ENCODE measurements at regions not wholly inside any gene's neighbourhood (a gene's known extent, or its start where the extent isn't known, plus 50 kb on each side); places are given as distances from the start of the nearest gene placed in this dataset.
A peak's percentile ranks its signal among the peaks of the same experiment; 100 is the strongest.
"Not testable (repeated sequence)": the region's sequence is repeated elsewhere in the genome, so short reads cannot be mapped to it uniquely, and the experiment has no call there.

DNA sequence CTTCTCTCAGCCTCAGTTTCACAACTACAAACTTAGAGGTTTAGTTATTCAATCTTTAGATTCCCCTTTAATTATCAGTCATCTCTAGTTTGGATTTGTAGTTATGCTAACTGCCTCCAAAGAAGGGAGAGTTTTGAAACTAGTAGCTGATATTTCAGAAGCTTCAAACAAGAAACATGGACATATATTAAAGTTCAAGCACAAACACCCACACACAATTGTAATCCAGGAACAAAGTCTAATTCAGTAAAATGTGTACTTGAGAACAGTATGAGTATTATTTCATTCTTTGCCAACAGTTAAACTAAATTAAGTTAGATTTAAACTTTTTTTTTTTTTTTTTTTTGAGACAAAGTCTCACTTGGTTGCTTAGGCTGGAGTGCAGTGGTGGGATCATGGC, 71.2 kb upstream of the ABCA1 start:
- H3K4me1 Mint-ChIP-seq = no peaks in the 10 kb centered on the region
- H3K27ac Mint-ChIP-seq = no peak overlapping the region

DNA sequence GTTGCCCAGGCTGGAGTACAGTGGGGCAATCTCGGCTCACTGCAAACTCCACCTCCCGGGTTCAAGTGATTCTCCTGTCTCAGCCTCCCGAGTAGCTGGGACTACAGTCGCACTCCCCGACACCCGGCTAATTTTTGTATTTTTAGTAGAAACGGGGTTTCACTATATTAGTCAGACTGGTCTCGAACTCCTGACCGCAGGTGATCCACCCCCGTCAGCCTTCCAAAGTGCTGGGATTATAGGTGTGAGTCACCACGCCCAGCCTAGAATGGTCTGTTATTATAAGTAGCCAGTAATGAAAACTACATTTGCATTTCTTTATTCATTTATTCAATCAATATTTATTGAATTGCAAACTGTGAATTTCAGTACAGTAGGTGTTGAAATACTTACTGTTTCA, 72.6 kb upstream of the ABCA1 start:
- not testable (repeated sequence) for ATAC-seq (replicated peaks); H3K36me3 Mint-ChIP-seq; H3K27me3 Mint-ChIP-seq; H3K27ac Mint-ChIP-seq; H3K9me3 Mint-ChIP-seq; H3K4me3 Mint-ChIP-seq; H3K4me1 Mint-ChIP-seq; DNase-seq

More for the DNA sequence above, 71.2 kb upstream of the ABCA1 start:
- no peak for DNase-seq
- no peaks in the 10 kb centered on the region for H3K9me3 Mint-ChIP-seq
- no peaks in the 10 kb centered on the region for H3K36me3 Mint-ChIP-seq
- ATAC-seq (replicated peaks) = no peak
- H3K27me3 Mint-ChIP-seq = peaks cover 0 to 8% of the 10 kb centered on the region in 2 donors
- no peak overlapping the region for H3K4me3 Mint-ChIP-seq

DNA sequence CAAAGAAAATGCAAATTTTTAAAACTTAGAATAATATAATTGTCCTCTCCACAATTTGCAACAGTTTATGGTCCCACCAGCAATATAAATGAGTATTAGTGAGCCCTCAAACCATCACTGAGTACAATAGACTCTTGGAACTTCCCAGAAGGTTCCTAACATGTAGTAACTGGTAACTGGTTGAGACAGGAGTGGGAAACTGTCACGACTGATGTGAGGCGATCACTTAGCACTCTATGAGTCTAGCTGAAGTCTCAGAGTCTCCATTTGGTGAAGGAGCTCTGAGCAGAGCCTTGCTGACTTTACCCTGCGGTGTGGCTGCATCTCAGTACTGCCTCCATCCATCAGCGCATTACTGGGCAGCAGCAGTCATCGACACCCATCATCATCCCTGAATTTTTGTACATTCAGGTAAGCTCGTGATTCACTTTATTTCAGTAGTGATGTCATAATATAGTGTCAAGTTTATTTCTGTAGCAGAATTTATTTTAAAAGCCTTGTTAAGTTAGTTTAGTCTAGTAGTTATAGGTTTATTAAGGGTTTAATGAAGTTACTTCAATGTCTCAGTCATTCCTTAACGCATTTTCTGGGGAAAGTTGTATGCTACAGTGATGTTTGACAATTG, 76.6 kb upstream of the ABCA1 start:
- Mint-ChIP-seq H3K27me3 (peaks cover 0 to 6% of the 10 kb centered on the region in 2 donors), H3K4me3 (no peak overlapping the region), H3K9me3 (no peaks in the 10 kb centered on the region), H3K36me3 (no peaks in the 10 kb centered on the region), H3K27ac (no peak overlapping the region), H3K4me1 (peaks cover 5 to 9% of the 10 kb centered on the region in 2 donors)
- DNase-seq = no peak
- no peak for ATAC-seq (replicated peaks)

DNA sequence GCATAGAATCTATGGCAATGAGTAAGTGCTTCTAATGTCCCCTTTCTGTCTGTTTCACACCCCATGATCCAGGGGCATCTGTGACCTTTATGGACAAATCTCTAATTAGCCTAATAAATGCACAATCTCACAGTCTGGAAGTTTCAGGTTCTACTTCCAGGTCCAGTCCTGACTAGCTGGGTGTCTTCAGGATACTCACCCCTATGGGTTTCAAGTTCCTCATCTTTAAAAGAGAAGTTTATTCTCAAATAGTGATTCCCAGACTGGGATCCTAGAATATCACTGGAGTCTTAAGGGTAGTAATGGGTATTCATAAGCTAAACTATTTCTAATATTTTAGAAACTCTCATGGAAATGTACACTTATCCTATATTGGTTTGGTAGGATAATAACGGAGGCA, 77.2 kb upstream of the ABCA1 start:
- no peak for ATAC-seq (replicated peaks)
- DNase-seq = no peak
- no peaks in the 10 kb centered on the region for H3K9me3 Mint-ChIP-seq
- H3K27me3 Mint-ChIP-seq = peaks cover 0 to 6% of the 10 kb centered on the region in 2 donors
- no peaks in the 10 kb centered on the region for H3K36me3 Mint-ChIP-seq
- H3K4me3 Mint-ChIP-seq = no peak overlapping the region
- H3K4me1 Mint-ChIP-seq = peaks cover 6 to 9% of the 10 kb centered on the region in 2 donors
- no peak overlapping the region for H3K27ac Mint-ChIP-seq

DNA sequence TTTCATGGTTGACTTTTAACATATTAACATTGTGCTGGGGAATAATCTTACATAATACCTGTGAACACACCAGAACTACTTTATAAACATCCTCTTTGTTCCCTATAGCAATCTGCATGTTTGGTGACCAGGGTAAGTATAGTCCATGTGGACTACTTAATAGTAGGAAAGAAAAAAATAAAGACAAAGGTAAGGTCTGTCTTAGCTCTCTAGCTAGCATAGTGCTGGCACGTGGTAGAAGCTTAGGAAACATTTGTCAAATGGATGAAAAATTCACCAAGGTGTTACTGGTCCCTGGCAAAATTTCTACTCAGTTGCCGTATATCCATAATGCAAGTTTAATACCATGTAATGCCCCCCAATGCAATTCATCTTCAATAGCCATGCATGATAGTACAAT, 78.6 kb upstream of the ABCA1 start:
- Mint-ChIP-seq H3K4me3 (no peak overlapping the region), H3K27ac (no peak overlapping the region), H3K4me1 (peaks cover 8 to 9% of the 10 kb centered on the region in 2 donors), H3K36me3 (no peaks in the 10 kb centered on the region), H3K27me3 (peaks cover 0 to 6% of the 10 kb centered on the region in 2 donors), H3K9me3 (no peaks in the 10 kb centered on the region)
- ATAC-seq (replicated peaks) = no peak
- DNase-seq = no peak

DNA sequence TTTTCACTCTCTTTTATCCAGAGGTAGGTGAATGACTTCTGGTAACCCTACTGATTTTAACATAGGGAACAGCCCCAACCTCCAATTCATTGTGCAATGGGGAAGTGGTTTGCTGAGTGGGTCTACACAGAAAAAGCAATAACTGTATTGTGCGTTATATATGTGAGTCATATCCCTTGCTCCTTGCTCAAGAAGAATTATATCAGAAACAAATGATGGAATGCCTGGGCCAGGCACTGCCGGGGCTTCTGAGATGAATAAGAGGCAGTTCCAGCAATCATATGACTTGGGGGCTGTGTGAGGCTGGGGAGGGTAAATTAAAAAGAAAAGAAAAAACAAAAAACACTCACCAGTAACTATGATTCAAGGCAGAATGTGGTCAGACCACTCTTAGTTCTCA, 79.2 kb upstream of the ABCA1 start:
- ATAC-seq (replicated peaks) = peak; percentile 88 to 91
- Mint-ChIP-seq H3K27ac (no peak overlapping the region), H3K27me3 (peaks cover 0 to 6% of the 10 kb centered on the region in 2 donors), H3K9me3 (no peaks in the 10 kb centered on the region), H3K4me1 (peaks cover 8 to 9% of the 10 kb centered on the region in 2 donors), H3K4me3 (no peak overlapping the region), H3K36me3 (no peaks in the 10 kb centered on the region)
- DNase-seq = no peak

DNA sequence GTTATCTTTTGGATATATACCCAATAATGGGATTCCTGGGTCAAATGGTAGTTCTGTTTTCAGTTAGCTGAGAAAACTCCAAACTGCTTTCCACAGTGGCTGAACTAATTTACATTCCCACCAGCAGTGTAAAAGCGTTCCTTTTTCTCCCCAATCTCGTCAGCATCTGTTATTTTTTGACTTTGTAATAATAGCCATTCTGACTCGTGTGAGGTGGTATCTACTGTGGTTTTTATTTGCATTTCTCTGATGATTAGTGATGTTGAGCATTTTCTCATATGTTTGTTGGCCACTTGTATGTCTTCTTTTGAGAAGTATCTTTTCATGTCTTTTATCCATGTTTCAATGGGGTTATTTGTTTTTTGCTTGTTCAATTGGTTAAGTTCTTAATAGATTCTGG, 82.1 kb upstream of the ABCA1 start:
- ATAC-seq (replicated peaks); H3K27me3 Mint-ChIP-seq; H3K4me3 Mint-ChIP-seq; H3K9me3 Mint-ChIP-seq; H3K36me3 Mint-ChIP-seq; H3K27ac Mint-ChIP-seq; DNase-seq; H3K4me1 Mint-ChIP-seq: not testable (repeated sequence)

DNA sequence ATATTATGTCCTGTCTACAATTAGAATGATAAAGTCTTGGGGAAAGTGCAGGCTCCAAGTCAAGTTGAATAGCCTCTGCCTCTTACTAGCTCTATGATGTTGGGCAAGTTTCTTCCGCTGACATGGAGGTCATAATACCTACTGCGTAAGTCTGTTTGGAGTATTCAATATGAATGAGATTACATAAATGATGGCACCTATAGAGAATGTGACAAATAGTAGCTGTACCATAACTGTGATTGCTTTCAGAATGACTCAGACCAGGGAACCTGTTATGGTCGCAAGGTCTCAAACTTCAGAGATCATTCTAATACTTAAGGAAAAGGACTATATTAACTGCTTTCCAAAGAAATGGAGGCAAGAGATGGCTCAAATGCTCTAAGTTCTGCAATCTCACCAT, 94.0 kb upstream of the ABCA1 start:
- DNase-seq = no peak
- no peak overlapping the region for H3K27ac Mint-ChIP-seq
- no peaks in the 10 kb centered on the region for H3K9me3 Mint-ChIP-seq
- ATAC-seq (replicated peaks) = no peak
- no peaks in the 10 kb centered on the region for H3K36me3 Mint-ChIP-seq
- H3K27me3 Mint-ChIP-seq = peaks cover 4 to 6% of the 10 kb centered on the region in 2 donors
- no peak overlapping the region for H3K4me3 Mint-ChIP-seq
- no peaks in the 10 kb centered on the region for H3K4me1 Mint-ChIP-seq

DNA sequence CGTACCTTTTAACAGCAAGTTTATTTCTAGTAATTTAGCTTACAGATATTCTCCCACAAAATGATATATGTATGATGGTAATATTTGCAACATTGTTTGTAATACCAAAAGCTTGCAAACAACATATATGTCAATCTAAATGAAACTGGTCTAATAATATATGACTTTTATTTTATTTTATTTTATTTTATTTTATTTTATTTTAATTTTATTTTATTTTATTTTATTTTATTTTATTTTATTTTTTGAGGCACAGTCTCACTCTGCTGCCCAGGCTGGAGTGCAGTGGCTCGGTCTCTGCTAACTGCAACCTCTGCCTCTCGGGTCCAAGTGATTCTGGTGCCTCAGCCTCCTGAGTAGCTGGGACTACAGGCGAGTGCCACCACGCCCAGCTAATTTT, 94.6 kb upstream of the ABCA1 start:
- not testable (repeated sequence) for H3K27me3 Mint-ChIP-seq; H3K27ac Mint-ChIP-seq; H3K4me3 Mint-ChIP-seq; H3K9me3 Mint-ChIP-seq; H3K36me3 Mint-ChIP-seq; H3K4me1 Mint-ChIP-seq; DNase-seq; ATAC-seq (replicated peaks)

DNA sequence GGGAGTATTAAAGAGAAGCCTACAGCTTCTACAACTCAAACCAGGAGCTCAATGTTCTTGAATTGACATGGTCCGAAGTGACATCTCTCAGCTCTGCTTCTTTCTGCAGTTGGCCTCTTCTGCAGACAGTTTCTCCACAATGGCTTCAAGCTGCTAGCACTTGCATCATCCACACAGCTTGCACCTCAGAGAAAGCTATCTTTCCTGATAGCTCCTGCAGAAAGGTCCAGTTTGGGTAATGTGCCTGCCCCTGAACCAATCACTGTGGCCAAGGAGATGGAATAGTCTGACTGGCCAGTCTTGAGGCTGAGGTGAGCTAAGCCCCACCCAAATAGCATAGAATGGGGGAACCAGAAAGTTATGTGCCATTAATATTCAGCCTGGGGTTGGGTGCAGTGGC, 95.8 kb upstream of the ABCA1 start:
- DNase-seq = no peak
- Mint-ChIP-seq H3K27ac (no peak overlapping the region), H3K4me1 (no peaks in the 10 kb centered on the region), H3K27me3 (peaks cover 4 to 6% of the 10 kb centered on the region in 2 donors), H3K9me3 (no peaks in the 10 kb centered on the region), H3K4me3 (no peak overlapping the region), H3K36me3 (no peaks in the 10 kb centered on the region)
- ATAC-seq (replicated peaks) = no peak

DNA sequence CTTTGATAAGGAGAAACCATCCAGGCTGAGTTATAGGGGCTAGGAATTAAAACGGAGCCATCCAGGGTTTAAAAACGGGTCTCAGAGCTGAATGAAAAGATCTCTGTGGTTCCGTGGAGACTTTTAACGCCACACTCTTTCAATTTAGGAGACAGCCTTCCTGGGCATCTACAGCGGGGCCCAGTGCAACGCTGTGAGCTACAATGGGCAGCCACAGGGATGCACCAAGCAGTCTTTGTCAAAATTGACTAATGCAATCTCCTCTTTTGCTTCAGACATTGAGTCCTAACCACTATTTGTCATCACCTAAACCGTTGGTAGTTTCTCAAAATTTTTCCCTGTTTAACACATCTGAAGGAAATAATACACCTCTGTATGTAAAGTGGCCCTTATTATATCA, 96.6 kb upstream of the ABCA1 start:
- DNase-seq = no peak
- peaks cover 4 to 6% of the 10 kb centered on the region in 2 donors for H3K27me3 Mint-ChIP-seq
- H3K36me3 Mint-ChIP-seq = no peaks in the 10 kb centered on the region
- H3K9me3 Mint-ChIP-seq = no peaks in the 10 kb centered on the region
- ATAC-seq (replicated peaks) = no peak
- no peak overlapping the region for H3K4me3 Mint-ChIP-seq
- no peak overlapping the region for H3K27ac Mint-ChIP-seq
- H3K4me1 Mint-ChIP-seq = no peaks in the 10 kb centered on the region

DNA sequence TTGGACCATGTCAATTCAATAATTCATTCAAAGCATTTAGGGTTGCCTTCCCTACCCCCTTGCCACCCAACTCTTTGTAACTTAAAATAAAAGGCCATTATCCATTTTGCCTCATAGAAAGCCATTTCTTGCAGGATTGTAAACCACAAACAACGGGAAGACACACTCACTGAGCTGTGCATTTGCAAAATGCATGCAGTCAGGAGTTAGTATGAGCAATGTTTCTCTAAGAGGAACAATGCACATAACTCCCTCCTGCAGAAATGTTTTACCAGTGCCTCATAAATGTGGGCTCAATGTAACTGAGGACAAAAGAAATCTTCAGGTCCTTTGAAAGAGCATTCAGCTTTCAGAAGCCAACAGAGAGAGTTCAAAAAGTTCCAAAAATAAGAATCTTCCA, 98.5 kb upstream of the ABCA1 start:
- no peaks in the 10 kb centered on the region for H3K9me3 Mint-ChIP-seq
- H3K36me3 Mint-ChIP-seq = no peaks in the 10 kb centered on the region
- H3K27me3 Mint-ChIP-seq = peaks cover 0 to under 1% of the 10 kb centered on the region in 2 donors
- DNase-seq (no peak), ATAC-seq (replicated peaks) (no peak)
- H3K4me3 Mint-ChIP-seq = no peak overlapping the region
- H3K4me1 Mint-ChIP-seq = no peaks in the 10 kb centered on the region
- H3K27ac Mint-ChIP-seq = no peak overlapping the region

DNA sequence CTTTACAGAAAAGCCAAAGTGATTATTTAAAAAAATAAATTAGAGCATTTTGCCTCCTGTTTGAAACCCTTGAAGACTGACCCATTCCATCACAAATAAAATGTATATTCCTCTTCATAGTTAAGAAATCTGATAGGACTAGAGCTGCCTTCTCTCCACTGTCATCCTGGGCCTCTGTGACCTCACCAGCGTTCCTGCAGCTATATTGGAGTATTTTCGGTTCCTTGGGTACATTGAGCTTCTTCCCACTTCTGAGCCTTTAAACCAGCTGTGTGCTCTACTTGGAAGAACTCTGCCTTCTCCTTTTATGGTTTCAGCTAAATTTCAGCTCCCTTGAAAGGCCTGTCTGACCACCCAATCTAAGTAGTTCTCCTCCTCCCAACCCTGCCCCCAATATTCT, 99.1 kb upstream of the ABCA1 start:
- Mint-ChIP-seq H3K4me3 (no peak overlapping the region), H3K4me1 (no peaks in the 10 kb centered on the region), H3K27me3 (no peaks in the 10 kb centered on the region), H3K36me3 (no peaks in the 10 kb centered on the region), H3K27ac (no peak overlapping the region), H3K9me3 (no peaks in the 10 kb centered on the region)
- DNase-seq (no peak), ATAC-seq (replicated peaks) (no peak)

DNA sequence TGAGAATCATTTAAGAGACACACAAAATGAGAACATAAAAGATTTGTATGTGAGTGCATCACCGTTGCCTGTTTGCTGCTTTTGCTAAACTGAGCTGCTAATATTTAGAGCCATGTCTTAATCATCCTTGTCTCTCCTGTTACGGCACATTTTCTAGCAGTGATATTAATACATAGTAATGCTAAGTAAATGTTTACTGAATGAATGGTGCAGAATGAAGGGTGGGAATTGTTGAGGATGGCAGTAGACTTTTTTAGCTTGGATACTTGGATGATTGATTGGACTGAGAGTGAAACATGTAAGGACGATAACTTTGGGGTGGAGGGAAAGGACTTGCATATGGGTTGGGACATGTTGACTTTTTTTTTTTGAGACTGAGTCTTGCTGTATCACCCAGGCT, 102.3 kb upstream of the ABCA1 start:
- DNase-seq (no peak), ATAC-seq (replicated peaks) (no peak)
- no peaks in the 10 kb centered on the region for H3K4me1 Mint-ChIP-seq
- no peaks in the 10 kb centered on the region for H3K27me3 Mint-ChIP-seq
- H3K4me3 Mint-ChIP-seq = no peak overlapping the region
- H3K27ac Mint-ChIP-seq = no peak overlapping the region
- no peaks in the 10 kb centered on the region for H3K36me3 Mint-ChIP-seq
- peaks cover 0 to 3% of the 10 kb centered on the region in 2 donors for H3K9me3 Mint-ChIP-seq

DNA sequence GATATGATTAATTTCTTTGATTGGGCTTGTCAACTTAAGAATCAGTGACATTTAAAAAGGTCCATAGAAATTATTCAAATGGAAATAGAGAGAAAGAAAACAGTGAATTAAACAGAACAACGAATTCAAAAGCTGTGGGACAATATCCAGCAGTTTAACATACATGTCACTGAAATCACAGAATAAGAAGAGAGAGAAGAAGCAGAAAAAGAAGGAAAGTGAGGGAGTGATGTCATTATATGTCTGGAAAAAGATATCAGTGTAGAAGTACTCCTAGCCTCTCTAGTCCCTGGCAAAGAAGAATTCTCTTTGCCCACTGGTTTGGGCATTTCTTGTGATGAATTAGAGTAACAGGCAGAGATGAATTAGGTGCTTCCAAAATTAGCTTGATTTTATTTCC, 109.2 kb upstream of the ABCA1 start:
- peaks cover 3 to 9% of the 10 kb centered on the region in 2 donors for H3K9me3 Mint-ChIP-seq
- no peak for ATAC-seq (replicated peaks)

DNA sequence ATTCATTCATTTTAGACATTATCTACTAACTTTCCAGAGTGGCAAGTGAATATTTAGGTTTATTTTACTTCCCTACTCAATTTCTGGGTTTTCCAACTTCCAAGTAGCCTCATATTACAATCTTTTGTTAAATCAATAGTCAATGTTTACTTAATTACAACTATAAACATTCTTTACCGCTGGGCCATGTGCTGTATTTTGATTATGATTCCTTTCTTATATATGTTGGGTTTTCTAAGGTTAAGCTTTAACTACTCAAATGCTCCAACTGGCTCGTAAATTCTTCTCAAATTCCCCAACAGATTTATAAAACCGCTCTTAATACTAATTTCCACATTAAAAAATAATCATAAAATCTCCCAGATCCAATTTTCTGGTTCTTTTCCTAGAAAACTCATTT, 110.1 kb upstream of the ABCA1 start:
- Mint-ChIP-seq H3K4me3 (no peak overlapping the region), H3K27me3 (no peaks in the 10 kb centered on the region), H3K4me1 (peaks cover 0 to 5% of the 10 kb centered on the region in 2 donors), H3K27ac (no peak overlapping the region), H3K36me3 (no peaks in the 10 kb centered on the region), H3K9me3 (peaks cover 3 to 9% of the 10 kb centered on the region in 2 donors)
- ATAC-seq (replicated peaks) = no peak
- no peak for DNase-seq

More for the DNA sequence above, 109.2 kb upstream of the ABCA1 start:
- Mint-ChIP-seq H3K4me1 (peaks cover 0 to 5% of the 10 kb centered on the region in 2 donors), H3K4me3 (no peak overlapping the region), H3K27ac (no peak overlapping the region), H3K36me3 (no peaks in the 10 kb centered on the region), H3K27me3 (no peaks in the 10 kb centered on the region)
- no peak for DNase-seq
